Kidney (tissue), 13 donors: ENCODE measurements at regions not wholly inside any gene's neighbourhood (a gene's known extent, or its start where the extent isn't known, plus 50 kb on each side); places are given as distances from the start of the nearest gene placed in this dataset.

Experiments used
- DNase-seq, 5 donors: peaks; one replicate each; pipeline ENCODE4 v3.0.0-alpha.2; 2013 to 2020
- FAIRE-seq: peaks from 2 replicates; lab custom pipeline; 2012; peaks lifted over from hg19 to GRCh38; lab: Jason Lieb, UNC
- H3K27ac ChIP-seq, 2 donors: one replicate each; pipeline ENCODE4 v1.7.0; 2013; ENCODE audit warnings: low read depth in 2 of 2, low read length in 2 of 2, inconsistent platforms in 1 of 2
- H3K27me3 ChIP-seq: one replicate; pipeline ENCODE4 v1.7.1; 2013; ENCODE audit warnings: low read length, inconsistent platforms; ENCODE audit not compliant: control insufficient read depth, insufficient read depth
- H3K36me3 ChIP-seq, 3 donors: one replicate each; pipeline versions ENCODE4 v1.7.0 to v1.7.1; 2013; ENCODE audit warnings: low read length in 3 of 3, control low read depth in 1 of 3, inconsistent platforms in 1 of 3; ENCODE audit not compliant: insufficient read depth in 3 of 3, control insufficient read depth in 2 of 3
- H3K4me1 ChIP-seq, 3 donors: one replicate each; pipeline versions ENCODE4 v1.7.0 to v1.7.1; 2013; ENCODE audit warnings: low read length in 3 of 3, inconsistent platforms in 1 of 3, low read depth in 1 of 3; ENCODE audit not compliant: control insufficient read depth in 2 of 3, insufficient read depth in 2 of 3
- H3K4me3 ChIP-seq, 3 donors: one replicate each; pipeline versions ENCODE4 v1.7.0 to v1.8.1; 2013; ENCODE audit warnings: low read length in 3 of 3, control low read depth in 1 of 3, inconsistent platforms in 1 of 3
- H3K9ac ChIP-seq, 3 donors: one replicate each; pipeline versions ENCODE4 v1.7.0 to v1.7.1; 2013; ENCODE audit warnings: low read length in 3 of 3, control low read depth in 1 of 3, inconsistent platforms in 1 of 3
- H3K9me3 ChIP-seq, 3 donors: one replicate each; pipeline versions ENCODE4 v1.7.0 to v1.7.1; 2013; ENCODE audit warnings: low read length in 3 of 3, control low read depth in 1 of 3, inconsistent platforms in 1 of 3; ENCODE audit not compliant: control insufficient read depth in 2 of 3, insufficient read depth in 1 of 3
- CTCF ChIP-seq: IDR thresholded peaks from 3 replicates; pipeline ENCODE4 v1.5.1; 2012; ENCODE audit warnings: mild to moderate bottlenecking, moderate library complexity, borderline replicate concordance; ENCODE audit not compliant: insufficient read depth; ENCODE audit errors: extremely low read depth
- intact Hi-C: fragments of 100-400 bp; cut with DNase I; formaldehyde crosslinking; loops from one replicate; pipeline ENCODE4 v1.11.1; 2022
- donor health status: control.
- donor health status: control.
- donor health status: control.
- donor health status: control.
- donor health status: control.
- donor health status: DM: yes; HTN: yes; CAD: no.
- donor health status: Normal renal cell carcinoma (clear cell type).

GRCh38 chr15:61481886-61482285, 252.8 kb upstream of the RORA start:
- TF ChIP-seq CTCF: no peak
- no peak for FAIRE-seq

DNA sequence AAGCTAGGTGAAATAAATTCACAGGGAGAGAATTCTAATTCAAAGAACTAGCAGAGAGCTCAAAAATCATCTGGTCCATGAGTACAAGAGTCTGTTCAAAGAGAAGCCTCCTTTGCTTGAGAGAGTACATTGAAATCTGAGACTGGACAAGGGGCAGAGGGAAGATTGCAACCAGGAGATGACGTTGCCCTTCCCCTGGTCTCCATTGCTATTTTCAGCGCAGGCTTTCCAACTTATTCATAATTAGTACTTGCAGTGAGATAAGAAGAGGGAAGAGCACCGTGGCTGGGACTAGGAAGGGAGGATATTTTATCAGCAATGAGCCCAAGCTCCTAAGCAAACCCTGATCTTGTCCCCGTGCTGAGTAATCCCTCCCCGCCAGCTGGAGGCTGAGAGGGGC, 251.8 kb upstream of the RORA start:
- no peaks in the 10 kb centered on the region for H3K4me1 ChIP-seq
- H3K27me3 ChIP-seq: no peaks in the 10 kb centered on the region
- no peaks in the 10 kb centered on the region for H3K36me3 ChIP-seq
- no peak overlapping the region for H3K4me3 ChIP-seq
- TF ChIP-seq CTCF: no peak
- H3K27ac ChIP-seq: no peak overlapping the region
- FAIRE-seq: no peak
- no peak overlapping the region for H3K9ac ChIP-seq
- no peak for DNase-seq
- intact Hi-C loops: no loop called here
- no peaks in the 10 kb centered on the region for H3K9me3 ChIP-seq

More at GRCh38 chr15:61481886-61482285, 252.8 kb upstream of the RORA start:
- no peaks in the 10 kb centered on the region for H3K4me1 ChIP-seq
- H3K4me3 ChIP-seq: no peak overlapping the region
- H3K27me3 ChIP-seq: no peaks in the 10 kb centered on the region
- no peak for DNase-seq
- intact Hi-C loops: no loop called here
- no peaks in the 10 kb centered on the region for H3K9me3 ChIP-seq
- no peaks in the 10 kb centered on the region for H3K36me3 ChIP-seq
- no peak overlapping the region for H3K9ac ChIP-seq
- no peak overlapping the region for H3K27ac ChIP-seq

DNA sequence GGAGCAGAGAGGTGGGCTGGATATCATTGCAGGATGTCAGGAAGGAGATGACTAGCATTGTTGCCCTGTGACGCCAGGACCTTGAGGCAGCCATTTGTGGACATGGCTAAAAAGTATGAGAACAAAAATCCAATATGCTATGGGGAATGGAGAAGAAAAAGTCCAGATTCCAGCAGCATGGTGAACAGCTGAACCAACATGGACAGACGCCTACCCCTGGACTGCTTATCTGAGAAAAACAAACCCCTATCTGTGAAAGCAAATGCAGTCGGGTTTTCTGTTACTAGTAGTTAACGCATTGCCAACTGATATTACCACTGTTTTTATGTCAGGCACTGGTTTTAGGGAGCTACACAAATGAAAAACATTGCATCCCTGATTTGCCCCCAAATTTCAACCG, 251.2 kb upstream of the RORA start:
- Histone ChIP-seq H3K9me3 (no peaks in the 10 kb centered on the region), H3K4me3 (no peak overlapping the region), H3K4me1 (no peaks in the 10 kb centered on the region), H3K27ac (no peak overlapping the region), H3K9ac (no peak overlapping the region), H3K36me3 (no peaks in the 10 kb centered on the region), H3K27me3 (no peaks in the 10 kb centered on the region)
- no peak for TF ChIP-seq CTCF
- DNase-seq (no peak), FAIRE-seq (no peak)
- intact Hi-C loops: no loop called here

DNA sequence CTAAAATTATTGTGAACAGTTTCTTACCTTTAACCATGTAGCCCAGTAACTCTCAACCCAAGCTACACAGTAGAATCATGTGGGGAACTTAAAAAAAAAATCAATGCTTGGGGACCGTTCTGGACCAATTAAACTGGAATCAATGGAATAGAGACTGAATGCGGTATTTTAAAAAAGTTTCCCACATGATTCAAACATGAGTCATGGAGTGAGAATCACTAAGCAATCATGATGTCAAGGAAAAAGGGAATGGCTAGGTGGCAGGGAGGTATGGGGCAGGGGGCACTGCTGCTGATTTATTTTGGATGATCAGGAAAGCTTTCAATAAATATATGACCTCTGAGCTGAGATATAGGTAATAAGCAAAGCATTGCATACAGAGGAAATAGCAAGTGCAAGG, 250.5 kb upstream of the RORA start:
- FAIRE-seq: no peak
- H3K27ac ChIP-seq: no peak overlapping the region

More for the DNA sequence above, 250.5 kb upstream of the RORA start:
- H3K36me3 ChIP-seq: no peaks in the 10 kb centered on the region
- H3K27me3 ChIP-seq: no peaks in the 10 kb centered on the region
- H3K4me1 ChIP-seq: no peaks in the 10 kb centered on the region
- intact Hi-C loops: no loop called here
- no peaks in the 10 kb centered on the region for H3K9me3 ChIP-seq
- TF ChIP-seq CTCF: no peak
- no peak overlapping the region for H3K4me3 ChIP-seq
- H3K9ac ChIP-seq: no peak overlapping the region
- no peak for DNase-seq
